ENCODE measurements at regions not wholly inside any gene's neighbourhood (a gene's known extent, or its start where the extent isn't known, plus 50 kb on each side); places are given as distances from the start of the nearest gene placed in this dataset.

DNA sequence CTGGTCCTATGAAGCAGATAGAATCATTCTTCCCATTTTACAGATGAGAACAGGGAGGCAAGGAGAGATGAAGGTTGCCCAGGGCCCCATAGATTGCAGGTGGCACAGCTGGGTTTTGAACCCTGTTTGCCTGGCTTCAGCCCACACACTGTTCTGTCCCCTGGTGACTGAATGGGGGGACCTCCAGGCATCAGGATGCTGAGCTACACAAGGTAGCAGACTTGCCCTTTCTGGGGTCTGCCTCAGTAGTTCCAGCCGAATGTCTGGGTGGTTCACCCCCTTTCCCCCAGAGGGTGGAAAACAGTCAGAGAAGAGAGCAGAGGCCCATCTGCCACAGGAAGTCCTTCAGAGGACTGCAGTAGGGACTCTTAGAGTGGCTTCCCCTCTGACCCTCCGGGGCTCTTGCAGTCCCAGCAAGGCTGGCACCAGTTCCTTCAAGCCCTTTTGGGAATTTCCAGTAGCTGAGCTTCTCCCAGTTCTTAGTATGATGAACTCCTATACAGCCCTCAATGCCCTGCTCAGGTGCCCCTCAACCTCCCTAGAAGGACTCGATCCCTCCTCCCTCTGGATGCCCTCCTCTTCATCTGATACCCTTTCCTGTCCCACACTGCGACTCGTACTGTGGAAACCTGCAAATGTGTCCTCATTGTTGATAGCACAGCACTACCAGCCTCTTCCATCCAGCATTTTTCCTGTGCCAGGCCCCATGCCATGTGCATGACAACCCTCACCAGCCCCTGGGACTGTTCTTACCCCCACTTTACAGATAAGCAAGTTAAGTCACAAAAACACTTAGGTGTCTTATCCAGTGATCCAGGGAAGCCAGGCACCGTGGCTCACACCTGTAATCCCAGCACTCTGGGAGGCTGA lies 82.8 kb downstream of the IGLL1 start:
- H3K27me3 Mint-ChIP-seq (ENCODE audit: low read depth in 3 of 3), result peaks cover 0 to 2% (median 0%) of the 10 kb centered on the region in 3 donors

DNA sequence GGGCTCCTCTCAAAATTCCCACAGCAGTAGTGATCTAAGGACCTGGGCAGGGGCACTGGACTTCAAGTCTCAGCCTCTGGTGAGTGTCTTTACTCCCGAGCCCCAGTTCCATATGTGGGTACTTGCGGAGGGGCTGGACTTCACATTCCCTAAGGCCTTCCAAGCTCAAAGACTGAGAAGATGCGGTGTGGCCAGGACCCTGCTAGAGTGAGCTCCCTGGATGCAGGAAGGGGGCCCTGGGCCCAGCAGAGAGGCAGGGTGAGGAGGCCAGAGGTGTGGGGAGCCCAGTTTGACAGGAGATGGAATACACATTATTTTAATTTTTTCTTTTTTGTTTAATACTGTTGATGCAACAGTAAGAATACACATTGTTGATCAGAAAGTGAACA lies 83.7 kb downstream of the IGLL1 start:
- peak overlapping the region in 1 of 7 donors; percentile 6 for H3K27ac Mint-ChIP-seq
- Histone ChIP-seq H3K36me3 (replicated peaks in 1 of 2; ENCODE audit: control insufficient read depth in 1 of 2, insufficient read depth in 2 of 2, low read length in 2 of 2) (no peaks in the 10 kb centered on the region), H4K20me1 (ENCODE audit: insufficient read depth, low read length) (no peaks in the 10 kb centered on the region), H3K27ac (ENCODE audit: low read depth in 1 of 2, low read length in 2 of 2) (no peak overlapping the region), H2AFZ (ENCODE audit: insufficient read depth, low read depth, low read length, poor library complexity, severe bottlenecking) (no peak overlapping the region), H3K79me2 (ENCODE audit: insufficient read depth, low read length) (no peaks in the 10 kb centered on the region), H3K4me3 (replicated peaks in 1 of 3; ENCODE audit: low read depth in 2 of 3, low read length in 3 of 3) (no peak overlapping the region), H3K4me1 (ENCODE audit: control insufficient read depth in 1 of 2, insufficient read depth in 2 of 2, low read length in 2 of 2) (no peaks in the 10 kb centered on the region), H3K4me2 (replicated peaks; ENCODE audit: extremely low read depth, low read length, poor library complexity, severe bottlenecking) (no peak overlapping the region), H3K9ac (ENCODE audit: insufficient read depth, low read length, poor library complexity, severe bottlenecking) (no peak overlapping the region), H3K27me3 (ENCODE audit: control insufficient read depth in 2 of 2, insufficient read depth in 2 of 2, low read length in 2 of 2) (no peaks in the 10 kb centered on the region), H3K9me3 (replicated peaks in 1 of 2; ENCODE audit: control insufficient read depth in 1 of 2, insufficient read depth in 1 of 2, low read length in 2 of 2) (no peaks in the 10 kb centered on the region)
- H3K9me3 Mint-ChIP-seq, result no peaks in the 10 kb centered on the region
- 100% methylated on average over 1 of the region's 3 CpGs for WGBS (ENCODE audit: insufficient coverage)
- H3K4me1 Mint-ChIP-seq, result no peaks in the 10 kb centered on the region
- intact Hi-C loops (cut with micrococcal nuclease), result no loop called here
- no peaks in the 10 kb centered on the region for H3K36me3 Mint-ChIP-seq
- no peak overlapping the region for H3K4me3 Mint-ChIP-seq
- TF ChIP-seq, protein P1, sequence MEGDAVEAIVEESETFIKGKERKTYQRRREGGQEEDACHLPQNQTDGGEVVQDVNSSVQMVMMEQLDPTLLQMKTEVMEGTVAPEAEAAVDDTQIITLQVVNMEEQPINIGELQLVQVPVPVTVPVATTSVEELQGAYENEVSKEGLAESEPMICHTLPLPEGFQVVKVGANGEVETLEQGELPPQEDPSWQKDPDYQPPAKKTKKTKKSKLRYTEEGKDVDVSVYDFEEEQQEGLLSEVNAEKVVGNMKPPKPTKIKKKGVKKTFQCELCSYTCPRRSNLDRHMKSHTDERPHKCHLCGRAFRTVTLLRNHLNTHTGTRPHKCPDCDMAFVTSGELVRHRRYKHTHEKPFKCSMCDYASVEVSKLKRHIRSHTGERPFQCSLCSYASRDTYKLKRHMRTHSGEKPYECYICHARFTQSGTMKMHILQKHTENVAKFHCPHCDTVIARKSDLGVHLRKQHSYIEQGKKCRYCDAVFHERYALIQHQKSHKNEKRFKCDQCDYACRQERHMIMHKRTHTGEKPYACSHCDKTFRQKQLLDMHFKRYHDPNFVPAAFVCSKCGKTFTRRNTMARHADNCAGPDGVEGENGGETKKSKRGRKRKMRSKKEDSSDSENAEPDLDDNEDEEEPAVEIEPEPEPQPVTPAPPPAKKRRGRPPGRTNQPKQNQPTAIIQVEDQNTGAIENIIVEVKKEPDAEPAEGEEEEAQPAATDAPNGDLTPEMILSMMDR (IDR thresholded peaks at IDR 0.05), result no peak
- DNase-seq, result no peak
- peaks cover 0 to 3% (median 2%) of the 10 kb centered on the region in 3 donors for H3K27me3 Mint-ChIP-seq (ENCODE audit: low read depth in 3 of 3)

More for the DNA sequence above, 82.8 kb downstream of the IGLL1 start:
- intact Hi-C loops (cut with micrococcal nuclease), result no loop called here
- Histone ChIP-seq H3K4me2 (replicated peaks; ENCODE audit: extremely low read depth, low read length, poor library complexity, severe bottlenecking) (no peak overlapping the region), H3K79me2 (ENCODE audit: insufficient read depth, low read length) (no peaks in the 10 kb centered on the region), H3K27ac (ENCODE audit: low read depth in 1 of 2, low read length in 2 of 2) (no peak overlapping the region), H2AFZ (ENCODE audit: insufficient read depth, low read depth, low read length, poor library complexity, severe bottlenecking) (no peak overlapping the region), H3K27me3 (ENCODE audit: control insufficient read depth in 2 of 2, insufficient read depth in 2 of 2, low read length in 2 of 2) (no peaks in the 10 kb centered on the region), H3K4me1 (ENCODE audit: control insufficient read depth in 1 of 2, insufficient read depth in 2 of 2, low read length in 2 of 2) (no peaks in the 10 kb centered on the region), H3K36me3 (replicated peaks in 1 of 2; ENCODE audit: control insufficient read depth in 1 of 2, insufficient read depth in 2 of 2, low read length in 2 of 2) (no peaks in the 10 kb centered on the region), H4K20me1 (ENCODE audit: insufficient read depth, low read length) (no peaks in the 10 kb centered on the region), H3K9ac (ENCODE audit: insufficient read depth, low read length, poor library complexity, severe bottlenecking) (no peak overlapping the region), H3K9me3 (replicated peaks in 1 of 2; ENCODE audit: control insufficient read depth in 1 of 2, insufficient read depth in 1 of 2, low read length in 2 of 2) (no peaks in the 10 kb centered on the region), H3K4me3 (replicated peaks in 1 of 3; ENCODE audit: low read depth in 2 of 3, low read length in 3 of 3) (no peak overlapping the region)
- H3K4me3 Mint-ChIP-seq, result no peak overlapping the region
- DNase-seq, result no peak
- H3K9me3 Mint-ChIP-seq, result no peaks in the 10 kb centered on the region
- WGBS (ENCODE audit: insufficient coverage), result 78% methylated on average over 6 of the region's 6 CpGs
- TF ChIP-seq, protein P1 (IDR thresholded peaks at IDR 0.05), result no peak
- H3K27ac Mint-ChIP-seq, result peak overlapping the region in 2 of 7 donors; percentile 1 to 11
- H3K36me3 Mint-ChIP-seq, result no peaks in the 10 kb centered on the region
- no peaks in the 10 kb centered on the region for H3K4me1 Mint-ChIP-seq
